ENCODE measurements at regions not wholly inside any gene's neighbourhood (a gene's known extent, or its start where the extent isn't known, plus 50 kb on each side); places are given as distances from the start of the nearest gene placed in this dataset.
"Not testable (repeated sequence)": the region's sequence is repeated elsewhere in the genome, so short reads cannot be mapped to it uniquely, and the experiment has no call there.

DNA sequence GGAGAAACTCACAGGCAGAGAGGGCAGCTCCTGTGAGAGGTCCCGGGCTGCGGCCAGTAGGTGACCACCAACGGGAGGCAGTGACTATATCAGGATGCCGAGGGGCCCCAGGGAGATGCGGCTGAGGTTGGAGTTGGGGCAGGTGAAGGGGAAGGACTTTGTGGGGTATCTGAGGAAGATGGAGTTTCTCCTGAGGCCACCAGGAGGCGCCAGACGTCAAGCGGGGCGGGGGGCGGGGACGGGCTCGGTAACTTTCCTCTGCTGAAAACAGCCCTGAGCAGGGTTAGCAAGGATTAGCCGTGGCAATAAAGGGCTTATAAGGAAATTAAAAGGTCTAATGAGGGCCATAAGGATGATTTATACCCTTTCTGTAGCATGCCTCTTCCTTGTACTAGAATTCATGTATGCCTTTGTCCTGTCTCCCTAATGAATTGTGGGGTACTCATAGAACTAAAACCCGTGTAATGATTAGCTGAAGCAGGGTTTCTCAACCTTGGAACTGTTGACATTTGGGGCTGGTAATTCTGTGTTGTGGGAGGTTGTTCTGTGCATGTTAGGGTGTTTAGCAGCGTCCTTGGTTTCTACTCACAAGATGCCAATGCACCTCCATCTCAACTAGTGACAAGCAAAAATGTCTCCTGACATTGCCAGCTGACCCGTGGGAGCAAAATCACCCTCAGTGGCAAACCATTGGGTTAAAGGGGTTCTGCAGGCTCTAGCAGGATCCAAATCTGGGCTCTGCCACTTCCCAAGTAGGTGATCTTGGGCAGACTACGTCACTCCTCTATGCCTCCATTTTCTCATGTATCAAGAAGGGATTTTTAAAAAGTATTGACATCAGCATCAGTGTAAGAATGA is 74.8 kb upstream of the GRIN2A start:
- peak; percentile 22 for DNase-seq (ENCODE audit: low read depth, low spot score)
- Histone ChIP-seq H3K4me1 (ENCODE audit: control insufficient read depth, insufficient read depth, low read length) (peaks cover 2% of the 10 kb centered on the region; the same call in 1 of the 2 replicates), H3K27ac (ENCODE audit: low read length) (no peak overlapping the region), H3K4me3 (ENCODE audit: low read length) (no peak overlapping the region), H3K27me3 (ENCODE audit: control insufficient read depth, insufficient read depth, low read length) (no peaks in the 10 kb centered on the region), H3K9me3 (ENCODE audit: control insufficient read depth, insufficient read depth, low read length) (no peaks in the 10 kb centered on the region), H3K36me3 (ENCODE audit: control insufficient read depth, insufficient read depth, low read length) (no peaks in the 10 kb centered on the region)
- WGBS (ENCODE audit: insufficient coverage, insufficient read length) = no CpG with 5 or more reads among the region's 17 CpGs

DNA sequence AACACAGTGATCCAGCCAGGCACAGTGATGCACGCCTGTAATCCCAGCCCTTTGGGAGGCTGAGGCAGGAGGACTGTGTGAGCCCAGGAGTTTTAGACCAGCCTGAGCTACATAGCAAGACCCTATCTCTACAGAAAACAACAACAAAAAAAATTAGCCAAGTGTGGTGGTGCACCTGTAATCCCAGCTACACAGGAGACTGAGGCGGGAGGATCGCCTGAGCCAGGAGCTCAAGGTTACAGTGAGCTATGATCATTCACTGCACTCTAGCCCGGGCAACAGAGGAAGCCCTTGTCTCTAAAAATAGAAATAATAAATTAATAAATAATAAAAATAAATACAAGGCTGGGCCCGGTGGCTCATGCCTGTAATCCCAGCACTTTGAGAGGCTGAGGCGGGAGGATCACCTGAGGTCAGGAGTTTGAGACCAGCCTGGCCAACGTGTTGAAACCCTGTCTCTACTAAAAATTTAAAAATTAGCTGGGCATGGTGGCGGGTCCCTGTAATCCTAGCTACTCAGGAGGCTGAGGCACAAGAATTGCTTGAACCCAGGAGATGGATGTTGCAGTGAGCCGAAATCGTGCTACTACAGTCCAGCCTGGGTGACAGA is 75.5 kb upstream of the GRIN2A start:
- WGBS (ENCODE audit: insufficient coverage, insufficient read length) = no CpG with 5 or more reads among the region's 10 CpGs
- not testable (repeated sequence) for H3K27ac ChIP-seq (ENCODE audit: low read length); DNase-seq (ENCODE audit: low read depth, low spot score); H3K4me3 ChIP-seq (ENCODE audit: low read length); H3K36me3 ChIP-seq (ENCODE audit: control insufficient read depth, insufficient read depth, low read length); H3K9me3 ChIP-seq (ENCODE audit: control insufficient read depth, insufficient read depth, low read length); H3K4me1 ChIP-seq (ENCODE audit: control insufficient read depth, insufficient read depth, low read length); H3K27me3 ChIP-seq (ENCODE audit: control insufficient read depth, insufficient read depth, low read length)

DNA sequence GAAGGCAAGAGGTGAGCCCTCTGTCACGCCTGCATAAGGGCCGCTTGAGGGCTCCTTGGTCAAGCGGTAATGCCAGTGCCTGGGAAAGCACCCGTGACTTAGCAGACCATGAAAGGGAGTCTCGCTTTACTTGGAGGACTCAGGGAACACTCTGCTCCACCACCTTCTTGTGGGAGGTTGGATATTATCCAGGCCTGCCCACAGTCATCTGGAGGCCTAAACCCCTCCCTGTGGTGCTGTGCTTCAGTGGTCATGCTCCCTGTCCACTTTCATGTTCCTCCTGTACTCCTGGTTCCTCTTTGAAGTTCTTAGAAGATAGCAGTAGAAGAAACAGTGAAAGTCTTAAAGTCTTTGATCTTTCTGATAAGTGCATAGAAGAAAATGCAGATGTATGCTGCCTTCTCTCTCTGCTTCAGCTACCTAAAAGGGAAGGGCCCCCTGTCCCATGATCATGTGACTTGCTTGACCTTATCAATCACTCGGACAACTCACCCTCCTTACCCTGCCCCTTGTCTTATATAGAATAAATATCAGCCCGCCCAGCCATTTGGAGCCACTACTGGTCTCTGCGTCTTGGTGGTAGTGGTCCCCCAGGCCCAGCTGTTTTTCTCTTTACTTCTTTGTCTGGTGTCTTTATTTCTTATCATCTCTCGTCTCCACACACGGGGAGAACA is 76.8 kb upstream of the GRIN2A start:
- DNase-seq (ENCODE audit: low read depth, low spot score); H3K9me3 ChIP-seq (ENCODE audit: control insufficient read depth, insufficient read depth, low read length); H3K27ac ChIP-seq (ENCODE audit: low read length); H3K27me3 ChIP-seq (ENCODE audit: control insufficient read depth, insufficient read depth, low read length); H3K4me3 ChIP-seq (ENCODE audit: low read length); H3K36me3 ChIP-seq (ENCODE audit: control insufficient read depth, insufficient read depth, low read length); H3K4me1 ChIP-seq (ENCODE audit: control insufficient read depth, insufficient read depth, low read length): not testable (repeated sequence)
- WGBS (ENCODE audit: insufficient coverage, insufficient read length) = no CpG with 5 or more reads among the region's 10 CpGs

DNA sequence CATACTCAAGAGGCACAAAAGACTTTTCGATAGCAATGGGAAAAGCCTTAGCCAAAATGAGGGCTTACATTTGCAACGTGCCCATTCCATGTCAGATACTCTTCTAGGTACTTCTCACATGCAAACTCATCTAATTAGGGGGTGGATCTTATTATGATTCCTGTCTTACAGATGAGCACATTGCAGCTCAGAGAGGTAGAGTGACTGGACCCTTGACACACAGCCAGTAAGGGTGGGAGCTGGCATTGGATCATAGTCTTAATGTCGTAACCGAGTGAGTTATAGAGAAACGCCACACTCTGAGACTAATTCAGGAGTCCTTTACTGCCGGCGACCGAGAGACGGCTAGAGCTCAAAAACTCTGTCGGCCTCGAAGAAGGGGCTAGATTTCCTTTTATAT is 78.8 kb upstream of the GRIN2A start:
- no peak for DNase-seq (ENCODE audit: low read depth, low spot score)
- WGBS (ENCODE audit: insufficient coverage, insufficient read length) = no CpG with 5 or more reads among the region's 11 CpGs

DNA sequence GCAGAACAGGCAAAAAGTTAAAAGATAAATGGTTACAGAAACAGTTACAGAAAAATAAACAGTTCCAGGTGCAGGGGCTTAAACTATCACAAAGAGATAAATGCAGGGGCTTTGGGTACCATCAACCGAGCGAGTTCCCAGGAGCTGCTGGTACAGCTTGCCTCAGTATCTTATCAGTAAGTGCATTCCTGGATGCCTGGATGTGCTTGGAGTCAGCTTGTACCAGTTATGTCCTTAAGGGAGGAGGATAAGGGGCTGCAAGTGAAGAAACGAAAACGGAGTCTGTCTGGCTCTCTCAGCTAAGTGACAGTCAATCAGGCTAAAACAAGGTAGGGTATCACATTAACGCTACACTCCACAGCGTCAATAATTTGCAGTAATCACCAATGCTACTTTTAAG is 79.3 kb upstream of the GRIN2A start:
- not testable (repeated sequence) for H3K27me3 ChIP-seq (ENCODE audit: control insufficient read depth, insufficient read depth, low read length); H3K9me3 ChIP-seq (ENCODE audit: control insufficient read depth, insufficient read depth, low read length)
- WGBS (ENCODE audit: insufficient coverage, insufficient read length) = no CpG with 5 or more reads among the region's 6 CpGs

More for the DNA sequence above, 78.8 kb upstream of the GRIN2A start:
- H3K36me3 ChIP-seq (ENCODE audit: control insufficient read depth, insufficient read depth, low read length) = no peaks in the 10 kb centered on the region
- H3K4me1 ChIP-seq (ENCODE audit: control insufficient read depth, insufficient read depth, low read length) = peaks cover 2% of the 10 kb centered on the region; the same call in 1 of the 2 replicates
- H3K4me3 ChIP-seq (ENCODE audit: low read length) = no peak overlapping the region
- no peaks in the 10 kb centered on the region for H3K9me3 ChIP-seq (ENCODE audit: control insufficient read depth, insufficient read depth, low read length)
- H3K27me3 ChIP-seq (ENCODE audit: control insufficient read depth, insufficient read depth, low read length) = no peaks in the 10 kb centered on the region
- H3K27ac ChIP-seq (ENCODE audit: low read length) = no peak overlapping the region

DNA sequence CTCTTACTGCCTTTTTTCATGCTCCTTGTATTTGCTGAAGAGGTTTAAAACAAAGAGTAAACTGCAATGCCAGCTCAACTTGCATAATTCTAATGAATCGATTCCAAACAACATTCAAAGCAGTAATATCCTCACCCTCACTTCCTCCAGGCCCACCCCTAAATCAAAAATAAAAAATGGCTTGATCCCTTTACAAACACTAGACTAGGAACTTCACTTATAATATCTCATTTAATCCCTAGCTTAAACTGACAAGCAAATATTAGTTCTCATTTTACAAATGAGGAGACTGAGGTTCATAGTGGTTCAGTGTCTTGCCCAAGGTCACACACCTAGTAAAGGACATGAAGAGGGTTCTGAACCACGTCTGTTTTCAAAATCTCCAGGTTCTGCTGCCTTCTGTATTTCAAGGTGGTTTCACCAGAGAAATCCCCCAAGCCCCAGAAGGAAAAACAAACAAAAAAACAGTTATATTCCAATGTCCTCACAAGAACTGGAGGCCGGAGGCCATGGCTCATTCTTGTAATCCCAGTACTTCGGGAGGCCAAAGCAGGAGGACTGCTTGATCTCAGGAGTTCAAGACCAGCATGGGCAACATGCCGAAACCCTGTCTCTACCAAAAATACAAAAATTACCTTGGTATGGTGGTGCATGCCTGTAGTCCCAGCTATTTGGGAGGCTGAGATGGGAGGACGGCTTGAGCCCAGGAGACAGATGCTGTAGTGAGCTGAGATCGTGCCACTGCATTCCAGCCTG is 80.3 kb upstream of the GRIN2A start:
- Histone ChIP-seq H3K4me1 (ENCODE audit: control insufficient read depth, insufficient read depth, low read length) (no peaks in the 10 kb centered on the region), H3K36me3 (ENCODE audit: control insufficient read depth, insufficient read depth, low read length) (no peaks in the 10 kb centered on the region)

More for the DNA sequence above, 79.3 kb upstream of the GRIN2A start:
- H3K4me3 ChIP-seq (ENCODE audit: low read length); H3K36me3 ChIP-seq (ENCODE audit: control insufficient read depth, insufficient read depth, low read length); H3K4me1 ChIP-seq (ENCODE audit: control insufficient read depth, insufficient read depth, low read length); H3K27ac ChIP-seq (ENCODE audit: low read length); DNase-seq (ENCODE audit: low read depth, low spot score): not testable (repeated sequence)

DNA sequence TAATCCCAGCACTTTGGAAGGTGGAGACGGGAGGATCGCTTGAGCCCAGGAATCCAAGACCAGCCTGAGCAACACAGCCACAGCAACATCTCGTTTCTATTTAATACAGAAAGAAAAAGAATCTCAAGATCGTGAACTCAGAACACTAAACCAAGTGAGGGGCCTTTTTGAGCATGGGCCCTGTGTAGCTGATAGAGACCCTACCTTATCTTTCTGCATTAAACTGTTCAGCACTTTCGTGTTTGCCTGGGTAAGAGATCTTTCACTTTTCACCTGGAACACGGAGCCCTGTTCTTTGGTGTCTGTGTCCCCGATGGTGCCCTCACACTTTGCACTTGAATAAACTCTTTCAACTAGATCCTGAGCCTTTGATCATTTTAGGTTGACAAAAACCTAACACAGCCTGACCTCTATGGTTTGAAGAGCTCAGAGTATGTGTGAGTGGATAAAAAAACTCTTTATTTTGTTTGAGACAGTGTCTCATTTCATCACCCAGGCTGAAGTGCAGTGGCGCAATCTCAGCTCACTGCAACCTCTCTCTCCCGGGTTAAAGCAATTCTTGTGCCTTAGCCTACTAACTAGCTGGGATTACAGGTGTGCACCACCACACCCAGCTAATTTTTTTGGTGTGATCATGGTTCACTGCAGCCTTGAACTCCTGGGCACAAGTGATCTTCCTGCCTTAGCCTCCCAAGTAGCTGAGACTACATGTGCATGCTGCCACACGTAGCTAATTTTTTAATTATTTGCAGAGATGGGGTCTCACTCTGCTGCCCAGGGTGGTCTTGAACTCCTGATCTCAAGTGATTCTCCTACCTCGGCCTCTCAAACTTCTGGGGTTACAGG is 83.8 kb upstream of the GRIN2A start:
- H3K9me3 ChIP-seq (ENCODE audit: control insufficient read depth, insufficient read depth, low read length) = no peaks in the 10 kb centered on the region
- H3K27ac ChIP-seq (ENCODE audit: low read length) = no peak overlapping the region
- no peak for DNase-seq (ENCODE audit: low read depth, low spot score)
- no CpG with 5 or more reads among the region's 11 CpGs for WGBS (ENCODE audit: insufficient coverage, insufficient read length)
- H3K4me1 ChIP-seq (ENCODE audit: control insufficient read depth, insufficient read depth, low read length) = no peaks in the 10 kb centered on the region
- H3K4me3 ChIP-seq (ENCODE audit: low read length) = no peak overlapping the region
- H3K36me3 ChIP-seq (ENCODE audit: control insufficient read depth, insufficient read depth, low read length) = no peaks in the 10 kb centered on the region
- no peaks in the 10 kb centered on the region for H3K27me3 ChIP-seq (ENCODE audit: control insufficient read depth, insufficient read depth, low read length)

More for the DNA sequence above, 80.3 kb upstream of the GRIN2A start:
- Histone ChIP-seq H3K27me3 (ENCODE audit: control insufficient read depth, insufficient read depth, low read length) (no peaks in the 10 kb centered on the region), H3K27ac (ENCODE audit: low read length) (no peak overlapping the region), H3K9me3 (ENCODE audit: control insufficient read depth, insufficient read depth, low read length) (no peaks in the 10 kb centered on the region), H3K4me3 (ENCODE audit: low read length) (no peak overlapping the region)
- no peak for DNase-seq (ENCODE audit: low read depth, low spot score)
- no CpG with 5 or more reads among the region's 7 CpGs for WGBS (ENCODE audit: insufficient coverage, insufficient read length)

DNA sequence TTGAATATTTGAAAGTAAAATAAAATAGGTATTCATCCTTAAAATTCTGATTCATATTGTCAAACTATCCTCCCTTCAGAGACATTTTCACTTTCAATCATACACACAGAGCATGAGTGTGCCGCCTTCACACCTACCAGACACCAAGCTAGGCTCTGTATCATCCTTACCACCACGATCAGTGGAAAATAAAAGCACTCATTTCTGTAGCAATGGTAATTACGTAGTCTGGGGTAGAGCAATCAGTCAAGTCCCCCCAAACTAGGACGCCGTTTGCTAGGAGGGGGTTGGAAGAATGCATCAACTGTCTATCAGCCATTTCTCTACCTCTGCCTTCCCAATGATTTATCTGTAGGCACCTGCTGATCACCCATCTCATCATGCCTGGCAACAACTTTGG is 84.6 kb upstream of the GRIN2A start:
- no peak for DNase-seq (ENCODE audit: low read depth, low spot score)
- no peaks in the 10 kb centered on the region for H3K4me1 ChIP-seq (ENCODE audit: control insufficient read depth, insufficient read depth, low read length)
- H3K36me3 ChIP-seq (ENCODE audit: control insufficient read depth, insufficient read depth, low read length) = no peaks in the 10 kb centered on the region
- H3K27ac ChIP-seq (ENCODE audit: low read length) = no peak overlapping the region
- H3K27me3 ChIP-seq (ENCODE audit: control insufficient read depth, insufficient read depth, low read length) = no peaks in the 10 kb centered on the region
- WGBS (ENCODE audit: insufficient coverage, insufficient read length) = no CpG with 5 or more reads among the region's 5 CpGs
- H3K4me3 ChIP-seq (ENCODE audit: low read length) = no peak overlapping the region
- H3K9me3 ChIP-seq (ENCODE audit: control insufficient read depth, insufficient read depth, low read length) = no peaks in the 10 kb centered on the region

DNA sequence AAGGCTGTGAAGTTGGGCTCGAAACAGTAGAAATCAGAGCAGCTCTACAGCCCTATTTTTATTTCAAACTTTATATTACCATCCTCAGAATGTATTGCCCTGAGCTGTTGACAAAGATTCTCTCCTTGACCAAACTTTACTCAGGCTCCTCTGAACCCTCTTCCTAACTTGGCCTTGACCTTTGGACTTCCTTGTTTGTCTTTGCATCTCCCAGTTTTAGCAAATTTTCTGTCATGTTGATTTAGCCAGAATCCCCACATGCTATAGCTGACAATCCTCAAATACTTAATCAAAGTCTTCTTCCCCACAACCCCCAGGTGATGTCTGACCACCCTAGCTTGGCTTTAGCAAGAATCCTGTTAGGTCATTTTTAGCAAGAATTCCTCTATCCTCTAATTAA is 87.4 kb upstream of the GRIN2A start:
- Histone ChIP-seq H3K4me1 (ENCODE audit: control insufficient read depth, insufficient read depth, low read length) (no peaks in the 10 kb centered on the region), H3K36me3 (ENCODE audit: control insufficient read depth, insufficient read depth, low read length) (no peaks in the 10 kb centered on the region), H3K27ac (ENCODE audit: low read length) (no peak overlapping the region), H3K4me3 (ENCODE audit: low read length) (no peak overlapping the region), H3K9me3 (ENCODE audit: control insufficient read depth, insufficient read depth, low read length) (no peaks in the 10 kb centered on the region; the same call in 1 of the 2 replicates), H3K27me3 (ENCODE audit: control insufficient read depth, insufficient read depth, low read length) (no peaks in the 10 kb centered on the region)
- WGBS (ENCODE audit: insufficient coverage, insufficient read length) = no CpG with 5 or more reads among the region's 1 CpG
- DNase-seq (ENCODE audit: low read depth, low spot score) = no peak

Measured in iPS DF 6.9 (cell line).